LNCaP clone FGC (cell line): ENCODE measurements at regions not wholly inside any gene's neighbourhood (a gene's known extent, or its start where the extent isn't known, plus 50 kb on each side); places are given as distances from the start of the nearest gene placed in this dataset.

ENCODE experiments used
- DNase-seq: peaks from one replicate; pipeline ENCODE4 v3.0.0-alpha.2; 2011; ENCODE audit warnings: low read depth
- H3K4me3 ChIP-seq: 2 replicates; pipeline ENCODE4 v1.5.1; 2011; ENCODE audit warnings: mild to moderate bottlenecking, low read depth, low read length, control low read depth
- CTCF ChIP-seq: IDR thresholded peaks from 2 replicates; pipeline ENCODE4 v1.5.1; 2012; ENCODE audit warnings: mild to moderate bottlenecking; ENCODE audit not compliant: control insufficient read depth, insufficient read depth; ENCODE audit errors: extremely low read depth

- DNase-seq: no peak
- no peak overlapping the region for H3K4me3 ChIP-seq
- TF ChIP-seq CTCF: no peak
These were observed 213.5 kb upstream of the NAV2 start for GRCh38 chr11:19499026-19499669.

DNA sequence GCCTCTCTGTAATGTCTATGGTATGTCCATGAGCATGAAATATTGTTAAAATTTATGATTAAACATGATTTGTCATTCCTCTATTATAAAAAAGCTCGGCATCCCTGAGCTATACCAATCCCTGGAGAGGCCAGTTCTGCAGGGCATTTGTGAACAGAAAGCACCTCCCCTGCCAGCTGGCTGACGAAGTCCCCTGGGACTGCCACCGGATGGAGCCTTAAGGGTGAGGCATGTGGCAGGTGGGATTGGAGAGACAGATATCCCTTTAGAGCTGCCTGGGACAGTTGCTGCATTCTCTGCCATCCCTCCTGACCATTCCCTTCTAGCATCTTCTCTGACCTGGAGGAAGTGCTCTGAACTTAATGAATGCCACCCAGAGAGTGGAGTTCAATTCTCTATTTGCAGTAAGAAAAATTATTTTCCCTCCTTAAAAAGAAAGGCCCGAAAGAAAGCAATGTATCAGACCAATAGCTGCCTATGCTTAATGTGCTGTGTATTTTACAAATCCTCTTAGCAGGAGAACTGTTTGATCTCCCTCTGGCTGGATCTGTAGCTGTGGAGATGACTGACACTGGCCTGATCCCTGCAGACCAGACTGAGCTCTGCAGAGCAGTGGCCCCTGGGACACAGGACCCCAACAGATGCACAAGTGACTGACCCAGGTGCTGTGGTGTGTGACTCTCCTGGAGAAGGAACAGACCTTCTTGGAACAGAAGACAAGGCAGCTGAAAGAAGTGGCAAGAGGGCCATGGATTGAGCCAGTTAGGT is 219.0 kb upstream of the NAV2 start:
- DNase-seq: no peak
- no peak for TF ChIP-seq CTCF
- H3K4me3 ChIP-seq: no peak overlapping the region

GRCh38 chr11:19482319-19483100 is 230.1 kb upstream of the NAV2 start:
- H3K4me3 ChIP-seq: no peak overlapping the region
- DNase-seq: no peak
- no peak for TF ChIP-seq CTCF

GRCh38 chr11:19480540-19480939 is 232.1 kb upstream of the NAV2 start:
- TF ChIP-seq CTCF: no peak
- DNase-seq: no peak
- H3K4me3 ChIP-seq: no peak overlapping the region

DNA sequence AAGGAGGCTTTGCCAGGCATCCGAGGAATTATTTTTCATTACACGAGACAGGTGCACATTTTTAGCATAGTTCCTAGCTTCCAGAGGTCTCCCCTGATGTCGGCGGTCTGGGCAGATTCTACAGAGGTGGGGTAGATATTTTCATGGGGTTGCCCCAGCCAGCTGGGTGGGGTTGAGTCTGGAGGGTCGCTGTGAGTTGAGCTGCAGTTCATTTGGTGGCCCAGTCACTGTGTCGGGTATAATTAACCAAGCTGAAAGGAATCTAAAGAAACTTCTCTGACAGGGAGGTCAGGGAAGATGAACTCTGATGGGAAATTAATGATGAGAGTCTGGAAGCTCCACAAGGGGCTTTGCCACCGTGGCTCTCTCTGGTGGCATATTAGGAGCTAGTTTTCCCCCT is 233.7 kb upstream of the NAV2 start:
- TF ChIP-seq CTCF: no peak
- H3K4me3 ChIP-seq: no peak overlapping the region
- no peak for DNase-seq

GRCh38 chr11:19474954-19475721 is 234.4 kb upstream of the E2F8 start:
- no peak for DNase-seq
- H3K4me3 ChIP-seq: no peak overlapping the region
- no peak for TF ChIP-seq CTCF
